Stimulated activated naive B cell treated with anti-CD40 and anti-IgM and Interleukin-4, amounts not matched to agents 10 μg/mL and 1 μg/mL and 100 μg/mL, for 72 hours (primary cell): ENCODE measurements at regions not wholly inside any gene's neighbourhood (a gene's known extent, or its start where the extent isn't known, plus 50 kb on each side); places are given as distances from the start of the nearest gene placed in this dataset.
A peak's percentile ranks its signal among the peaks of the same experiment; 100 is the strongest.
"Not testable (repeated sequence)": the region's sequence is repeated elsewhere in the genome, so short reads cannot be mapped to it uniquely, and the experiment has no call there.

Experiments used
- ATAC-seq, 2 donors: fragments of 150-1000 bp; cut with Tn5 transposase; replicated peaks; 2 replicates each; pipeline ENCODE4 v1.10.0; 2021; ENCODE audit warnings: moderate library complexity in 1 of 2
- DNase-seq: peaks from one replicate; pipeline ENCODE4 v3.0.0; 2021
- H3K27ac Mint-ChIP-seq: one replicate; pipeline ENCODE4 v1.8.0; 2022; ENCODE audit warnings: mild to moderate bottlenecking, mixed read lengths
- H3K27me3 Mint-ChIP-seq, 2 donors: one replicate each; pipeline ENCODE4 v1.8.0; 2022; ENCODE audit warnings: mixed read lengths in 2 of 2
- H3K36me3 Mint-ChIP-seq, 2 donors: one replicate each; pipeline ENCODE4 v1.8.0; 2022; ENCODE audit warnings: mixed read lengths in 2 of 2, mild to moderate bottlenecking in 1 of 2
- H3K4me1 Mint-ChIP-seq, 2 donors: one replicate each; pipeline ENCODE4 v1.8.0; 2022; ENCODE audit warnings: mixed read lengths in 2 of 2, mild to moderate bottlenecking in 1 of 2
- H3K4me3 Mint-ChIP-seq, 2 donors: one replicate each; pipeline ENCODE4 v1.8.0; 2022; ENCODE audit warnings: mild to moderate bottlenecking in 2 of 2, mixed read lengths in 2 of 2, moderate library complexity in 1 of 2
- H3K9me3 Mint-ChIP-seq, 2 donors: one replicate each; pipeline ENCODE4 v1.8.0; 2022; ENCODE audit warnings: mixed read lengths in 2 of 2, mild to moderate bottlenecking in 1 of 2

DNA sequence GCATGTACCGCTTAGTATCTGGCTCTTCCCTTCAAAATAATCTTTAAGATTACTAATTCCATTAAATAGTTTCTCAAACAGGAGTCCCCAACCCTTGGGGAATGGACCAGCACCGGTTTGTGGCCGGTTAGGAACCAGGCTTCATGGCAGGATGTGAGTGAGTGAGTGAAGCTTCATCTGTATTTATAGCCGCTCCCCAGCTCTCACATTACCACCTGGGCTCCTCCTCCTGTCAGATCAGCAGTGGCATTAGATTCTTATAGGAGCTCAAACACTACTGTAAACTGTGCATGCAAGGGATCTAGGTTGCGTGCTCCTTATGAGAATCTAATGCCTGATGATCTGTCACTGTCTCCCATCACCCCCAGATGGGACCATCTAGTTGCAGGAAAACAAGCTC, 332.6 kb upstream of the ZNF608 start:
- H3K27ac Mint-ChIP-seq, H3K27me3 Mint-ChIP-seq, DNase-seq, H3K36me3 Mint-ChIP-seq, H3K9me3 Mint-ChIP-seq, H3K4me1 Mint-ChIP-seq, H3K4me3 Mint-ChIP-seq, ATAC-seq: not testable (repeated sequence)

DNA sequence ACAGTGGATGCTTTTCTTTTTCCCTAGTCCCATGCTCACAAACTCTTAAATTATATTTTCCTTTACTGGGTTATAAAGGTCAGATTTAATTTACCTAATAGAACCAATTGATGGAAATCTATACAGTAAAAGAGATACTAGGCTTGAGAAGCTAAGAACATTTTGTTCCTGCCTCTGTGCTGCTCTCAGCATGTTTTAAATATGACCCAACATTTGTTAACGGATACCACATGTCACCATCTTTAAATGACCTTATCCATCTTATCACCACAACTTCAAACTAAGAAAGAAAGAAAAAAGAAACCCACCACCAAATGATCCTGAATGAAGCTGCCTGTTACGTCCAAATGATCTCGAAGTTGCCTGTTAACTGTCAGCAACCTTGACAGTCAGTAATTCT, 334.7 kb upstream of the ZNF608 start:
- no peak overlapping the region for H3K4me3 Mint-ChIP-seq
- H3K36me3 Mint-ChIP-seq = no peaks in the 10 kb centered on the region
- no peaks in the 10 kb centered on the region for H3K4me1 Mint-ChIP-seq
- no peak for ATAC-seq
- no peaks in the 10 kb centered on the region for H3K27me3 Mint-ChIP-seq
- no peaks in the 10 kb centered on the region for H3K9me3 Mint-ChIP-seq
- DNase-seq = no peak
- H3K27ac Mint-ChIP-seq = no peak overlapping the region

DNA sequence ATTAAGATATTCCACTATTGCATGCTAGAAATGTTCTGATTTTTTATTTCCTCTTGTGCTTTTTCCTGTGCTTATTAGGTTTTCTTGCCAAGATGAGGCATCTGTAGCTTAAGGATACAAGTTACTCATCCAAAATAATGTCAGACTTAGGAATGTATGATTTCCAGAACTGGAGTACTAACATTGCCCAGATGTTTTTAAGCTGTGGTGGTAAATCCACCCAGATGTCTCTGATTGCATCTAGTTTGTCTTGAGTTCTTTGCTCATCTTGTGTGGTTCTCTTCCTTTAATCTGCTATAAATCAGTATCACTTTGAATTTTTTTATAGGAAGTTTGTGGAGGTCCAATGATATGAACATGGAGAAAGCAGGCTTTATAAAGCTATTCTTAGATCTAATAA, 337.5 kb upstream of the ZNF608 start:
- ATAC-seq = no peak
- H3K27ac Mint-ChIP-seq = no peak overlapping the region

DNA sequence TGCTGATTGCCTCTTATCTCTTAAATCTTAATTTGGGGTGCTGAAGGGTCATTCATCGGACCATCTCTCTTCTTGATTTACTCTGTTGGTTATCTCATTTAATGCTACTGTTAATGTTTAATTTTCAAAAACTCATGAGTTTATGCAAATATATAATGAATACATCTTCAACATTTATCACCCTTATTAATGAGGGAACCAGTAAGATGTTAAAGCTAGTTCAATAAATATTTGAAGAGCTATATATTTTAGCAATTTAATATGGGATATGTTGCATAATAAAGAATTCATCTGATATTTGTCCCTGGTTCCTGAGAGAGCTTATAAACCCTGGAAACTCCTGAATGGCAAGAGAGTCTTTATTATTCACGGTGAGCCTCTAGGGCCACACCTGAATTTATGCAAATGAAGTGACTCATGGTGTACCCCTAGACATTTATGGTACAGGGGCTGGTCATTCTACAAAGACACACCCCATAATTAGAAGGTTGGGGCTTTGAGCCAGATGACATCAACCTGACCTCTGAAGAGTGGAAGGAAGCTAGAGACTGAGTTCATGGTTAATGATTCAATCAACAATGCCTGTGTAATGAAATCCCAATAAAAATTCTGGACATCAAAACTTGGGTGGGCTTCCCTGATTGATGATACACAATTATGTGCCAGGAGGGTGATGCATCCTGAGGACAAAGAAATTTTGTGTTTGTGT, 339.5 kb upstream of the ZNF608 start:
- H3K27me3 Mint-ChIP-seq = no peaks in the 10 kb centered on the region
- peaks cover 0 to 1% of the 10 kb centered on the region in 2 donors for H3K9me3 Mint-ChIP-seq
- ATAC-seq (no peak), DNase-seq (no peak)
- H3K4me1 Mint-ChIP-seq = no peaks in the 10 kb centered on the region
- no peak overlapping the region for H3K27ac Mint-ChIP-seq
- no peak overlapping the region for H3K4me3 Mint-ChIP-seq
- no peaks in the 10 kb centered on the region for H3K36me3 Mint-ChIP-seq

More for the DNA sequence above, 337.5 kb upstream of the ZNF608 start:
- Mint-ChIP-seq H3K4me3 (no peak overlapping the region), H3K36me3 (no peaks in the 10 kb centered on the region), H3K27me3 (no peaks in the 10 kb centered on the region), H3K9me3 (peaks cover 0 to 1% of the 10 kb centered on the region in 2 donors), H3K4me1 (no peaks in the 10 kb centered on the region)
- DNase-seq = no peak

DNA sequence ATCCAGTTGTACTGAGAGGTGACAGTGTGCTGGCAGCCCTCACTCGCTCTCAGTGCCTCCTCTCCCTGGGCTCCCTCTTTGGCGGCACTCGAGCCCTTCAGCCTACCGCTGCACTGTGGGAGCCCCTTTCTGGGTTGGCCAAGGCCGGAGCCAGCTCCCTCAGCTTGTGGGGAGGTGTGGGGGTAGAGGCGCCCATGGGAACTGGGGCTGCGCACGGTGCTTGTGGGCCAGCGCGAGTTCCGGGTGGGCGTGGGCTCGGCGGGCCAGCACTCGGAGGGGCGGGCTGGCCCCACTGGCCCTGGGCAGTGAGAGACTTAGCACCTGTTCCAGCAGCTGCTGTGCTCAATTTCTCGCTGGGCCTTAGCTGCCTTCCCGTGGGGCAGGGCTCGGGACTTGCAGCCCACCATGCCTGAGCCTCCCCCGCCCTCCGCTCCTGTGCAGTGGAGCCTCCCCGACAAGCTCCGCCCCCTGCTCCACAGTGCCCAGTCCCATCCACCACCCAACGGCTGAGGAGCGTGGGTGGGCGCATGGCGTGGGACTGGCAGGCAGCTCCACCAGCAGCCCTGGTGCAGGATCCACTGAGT, 342.2 kb upstream of the ZNF608 start:
- ATAC-seq = no peak
- Mint-ChIP-seq H3K9me3 (peaks cover 0 to 7% of the 10 kb centered on the region in 2 donors), H3K27ac (no peak overlapping the region), H3K4me3 (no peak overlapping the region), H3K27me3 (peaks cover 0 to 5% of the 10 kb centered on the region in 2 donors), H3K4me1 (no peaks in the 10 kb centered on the region), H3K36me3 (peaks cover 0 to 5% of the 10 kb centered on the region in 2 donors)
- no peak for DNase-seq

DNA sequence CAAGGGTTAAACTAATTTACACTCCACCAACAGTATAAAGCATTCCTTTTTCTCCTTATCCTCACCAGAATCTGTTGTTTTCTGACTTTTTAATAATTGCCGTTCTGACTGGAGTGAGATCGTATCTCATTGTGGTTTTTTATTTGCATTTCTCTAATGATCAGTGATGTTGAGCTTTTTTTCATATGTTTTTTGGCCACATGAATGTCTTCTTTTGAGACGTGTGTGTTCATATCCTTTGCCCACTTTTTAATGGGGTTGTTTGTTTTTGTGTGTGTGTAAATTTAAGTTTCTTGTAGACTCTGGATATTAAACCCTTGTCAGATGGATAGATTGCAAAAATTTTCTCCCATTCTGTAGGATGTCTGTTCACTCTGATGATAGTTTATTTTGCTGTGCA, 345.7 kb upstream of the ZNF608 start:
- peaks cover 5 to 11% of the 10 kb centered on the region in 2 donors for H3K9me3 Mint-ChIP-seq
- not testable (repeated sequence) for H3K4me3 Mint-ChIP-seq, H3K4me1 Mint-ChIP-seq, H3K36me3 Mint-ChIP-seq, H3K27ac Mint-ChIP-seq, DNase-seq, ATAC-seq, H3K27me3 Mint-ChIP-seq

DNA sequence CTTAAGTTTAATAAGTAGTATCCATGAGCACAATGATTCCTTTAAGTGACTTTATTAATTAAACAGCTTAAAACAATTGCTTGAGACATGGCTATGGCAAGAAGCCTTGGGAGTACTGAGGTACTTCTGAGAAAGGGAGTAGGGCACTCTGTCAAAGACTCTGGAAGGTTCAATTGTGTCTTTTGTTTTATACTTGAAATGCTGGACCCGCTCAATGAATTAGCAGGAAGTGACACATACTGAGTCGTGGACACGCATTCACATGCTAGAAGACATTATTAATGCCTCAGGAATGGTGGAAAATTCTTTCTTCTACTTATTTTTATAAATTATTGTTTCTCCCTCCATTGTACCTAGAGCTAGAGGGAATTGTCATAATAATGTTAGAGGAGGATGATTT, 347.3 kb upstream of the ZNF608 start:
- DNase-seq (no peak), ATAC-seq (no peak)
- peaks cover 5 to 10% of the 10 kb centered on the region in 2 donors for H3K9me3 Mint-ChIP-seq
- H3K4me3 Mint-ChIP-seq = no peak overlapping the region
- H3K27ac Mint-ChIP-seq = no peak overlapping the region
- peaks cover 0 to 5% of the 10 kb centered on the region in 2 donors for H3K36me3 Mint-ChIP-seq
- H3K27me3 Mint-ChIP-seq = peaks cover 0 to 5% of the 10 kb centered on the region in 2 donors
- no peaks in the 10 kb centered on the region for H3K4me1 Mint-ChIP-seq

DNA sequence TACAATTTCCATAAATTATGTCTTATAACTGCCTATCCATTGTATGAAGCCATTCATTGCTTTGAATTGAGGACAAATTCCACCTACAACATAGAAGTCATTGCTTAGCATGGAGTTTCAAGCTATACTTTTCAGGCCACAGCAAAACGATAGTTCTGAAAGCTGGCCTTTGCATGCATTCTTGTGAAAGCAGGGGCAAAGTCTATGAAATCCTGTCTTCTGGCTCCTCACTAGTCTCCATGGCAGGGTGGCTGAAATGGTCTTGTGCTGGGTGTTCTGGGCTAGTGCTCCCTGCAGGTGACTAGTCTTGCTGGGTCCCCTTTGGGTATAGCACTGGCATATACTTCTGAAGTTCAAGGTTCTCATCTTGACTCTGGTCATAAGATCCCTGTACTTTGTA, 353.9 kb upstream of the ZNF608 start:
- ATAC-seq = no peak
- peaks cover 4 to 5% of the 10 kb centered on the region in 2 donors for H3K9me3 Mint-ChIP-seq
- no peak overlapping the region for H3K4me3 Mint-ChIP-seq
- no peak overlapping the region for H3K27ac Mint-ChIP-seq
- no peaks in the 10 kb centered on the region for H3K36me3 Mint-ChIP-seq
- DNase-seq = no peak
- H3K27me3 Mint-ChIP-seq = no peaks in the 10 kb centered on the region
- no peaks in the 10 kb centered on the region for H3K4me1 Mint-ChIP-seq

DNA sequence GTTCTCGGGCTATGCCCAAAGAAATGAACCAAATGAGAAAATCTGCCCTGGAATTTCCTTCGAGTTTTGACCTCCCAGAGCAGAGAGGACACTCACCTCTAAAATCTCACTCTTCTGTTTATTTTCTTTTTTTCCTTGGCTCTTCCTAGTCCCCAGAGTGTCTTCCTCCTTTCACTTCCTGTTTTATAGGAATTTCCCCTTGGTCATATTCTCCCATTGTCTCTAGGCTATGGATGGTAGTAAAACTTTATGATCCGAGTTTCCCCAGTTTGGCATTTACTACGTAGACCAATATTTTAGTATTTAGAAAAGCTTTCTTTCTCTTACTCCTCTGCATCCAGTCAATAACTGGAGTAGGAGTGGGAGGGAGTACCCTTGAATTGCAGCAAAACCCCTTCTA, 354.5 kb upstream of the ZNF608 start:
- ATAC-seq = no peak
- Mint-ChIP-seq H3K27ac (no peak overlapping the region), H3K27me3 (no peaks in the 10 kb centered on the region), H3K36me3 (no peaks in the 10 kb centered on the region), H3K4me3 (no peak overlapping the region), H3K9me3 (peaks cover 4 to 5% of the 10 kb centered on the region in 2 donors), H3K4me1 (no peaks in the 10 kb centered on the region)
- DNase-seq = no peak

DNA sequence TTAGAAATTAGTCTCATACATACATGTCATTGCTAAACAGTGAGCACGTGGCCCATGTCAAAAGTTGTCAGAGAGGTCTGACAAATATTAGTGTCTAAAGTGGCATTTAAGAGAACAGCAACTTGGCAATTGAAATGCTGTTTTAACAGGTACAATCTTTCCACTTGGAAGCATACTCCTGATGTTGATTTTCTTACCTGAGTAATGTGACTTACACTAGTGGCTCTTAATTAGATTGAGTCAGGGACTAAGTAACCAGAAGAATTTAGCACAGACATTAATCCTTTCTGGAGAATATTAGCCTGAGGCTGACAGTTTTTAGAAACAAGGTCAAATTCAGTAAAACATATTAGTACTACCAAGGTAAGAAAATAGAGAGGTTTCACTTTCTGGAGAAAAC, 357.0 kb upstream of the ZNF608 start:
- H3K4me3 Mint-ChIP-seq = no peak overlapping the region
- no peak for ATAC-seq
- no peaks in the 10 kb centered on the region for H3K9me3 Mint-ChIP-seq
- H3K27me3 Mint-ChIP-seq = no peaks in the 10 kb centered on the region
- no peaks in the 10 kb centered on the region for H3K36me3 Mint-ChIP-seq
- no peak overlapping the region for H3K27ac Mint-ChIP-seq
- no peak for DNase-seq
- no peaks in the 10 kb centered on the region for H3K4me1 Mint-ChIP-seq

DNA sequence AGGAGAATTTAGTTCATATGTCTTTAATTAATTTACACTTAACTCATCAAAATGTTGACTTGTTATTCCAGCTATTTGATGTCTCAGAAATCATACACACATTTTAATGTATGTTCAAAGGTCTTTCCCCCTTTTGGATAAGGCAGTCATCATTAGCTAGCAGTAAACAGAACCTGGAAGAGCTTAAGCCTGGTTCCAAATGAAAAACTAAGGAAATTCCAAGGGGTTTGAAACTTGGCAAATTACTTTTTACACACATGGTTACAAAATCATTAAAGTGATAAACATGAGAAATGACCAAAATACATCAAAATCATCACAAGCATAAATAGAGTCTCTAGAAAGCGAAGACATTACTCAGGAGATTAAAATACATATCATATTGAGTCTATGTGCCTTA, 359.8 kb upstream of the ZNF608 start:
- Mint-ChIP-seq H3K27me3 (no peaks in the 10 kb centered on the region), H3K27ac (peak overlapping the region; percentile 31), H3K4me1 (no peaks in the 10 kb centered on the region), H3K36me3 (peaks cover 0 to 1% of the 10 kb centered on the region in 2 donors), H3K4me3 (no peak overlapping the region), H3K9me3 (peaks cover 3% of the 10 kb centered on the region in 2 donors)
- no peak for DNase-seq
- ATAC-seq = no peak

DNA sequence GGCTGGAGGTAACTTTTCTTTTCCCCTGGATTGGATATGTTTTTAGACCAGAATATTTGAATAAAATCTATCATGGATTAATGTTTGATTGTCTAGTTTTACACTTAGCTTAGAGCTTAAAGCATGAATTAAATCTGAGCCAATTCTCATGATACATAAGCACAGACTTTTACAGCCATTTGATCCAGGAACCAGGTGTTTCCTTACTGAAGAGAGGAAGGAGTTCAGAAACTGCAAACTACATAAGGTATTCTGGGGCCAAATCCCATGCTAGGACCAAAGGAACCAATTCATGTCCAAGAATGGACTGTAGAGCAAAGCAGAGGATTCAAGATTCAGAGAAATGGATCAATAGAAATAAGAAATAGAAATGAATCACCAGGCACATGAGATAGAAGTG, 360.4 kb upstream of the ZNF608 start:
- no peak overlapping the region for H3K4me3 Mint-ChIP-seq
- H3K9me3 Mint-ChIP-seq = peaks cover 5 to 8% of the 10 kb centered on the region in 2 donors
- DNase-seq = no peak
- ATAC-seq = no peak
- peaks cover 0 to 1% of the 10 kb centered on the region in 2 donors for H3K36me3 Mint-ChIP-seq
- H3K27ac Mint-ChIP-seq = no peak overlapping the region
- peaks cover 0 to 3% of the 10 kb centered on the region in 2 donors for H3K4me1 Mint-ChIP-seq
- peaks cover 0 to 4% of the 10 kb centered on the region in 2 donors for H3K27me3 Mint-ChIP-seq

DNA sequence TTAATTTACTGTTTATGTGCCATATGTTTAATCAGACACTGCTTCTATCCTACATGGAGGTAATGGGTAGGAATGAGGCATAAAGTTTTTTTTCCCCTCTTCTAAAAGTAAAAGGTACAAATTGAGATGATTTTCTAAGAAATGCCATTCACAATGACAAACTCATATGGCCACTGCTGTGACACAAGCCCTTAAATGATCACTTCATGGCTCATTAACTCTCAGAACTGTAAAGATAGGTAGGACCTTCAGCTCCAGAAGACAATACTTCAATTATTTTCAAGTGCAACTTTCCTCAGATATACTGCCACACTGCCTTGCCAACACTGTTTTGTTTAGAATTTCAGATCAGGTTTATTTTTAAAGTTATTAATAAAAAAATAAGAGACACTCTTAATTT, 362.9 kb upstream of the ZNF608 start:
- ATAC-seq = no peak
- peaks cover 0 to 4% of the 10 kb centered on the region in 2 donors for H3K27me3 Mint-ChIP-seq
- H3K27ac Mint-ChIP-seq = no peak overlapping the region
- H3K36me3 Mint-ChIP-seq = peaks cover 0 to 1% of the 10 kb centered on the region in 2 donors
- DNase-seq = no peak
- peaks cover 3 to 7% of the 10 kb centered on the region in 2 donors for H3K4me1 Mint-ChIP-seq
- H3K4me3 Mint-ChIP-seq = no peak overlapping the region
- H3K9me3 Mint-ChIP-seq = peaks cover 5 to 8% of the 10 kb centered on the region in 2 donors

DNA sequence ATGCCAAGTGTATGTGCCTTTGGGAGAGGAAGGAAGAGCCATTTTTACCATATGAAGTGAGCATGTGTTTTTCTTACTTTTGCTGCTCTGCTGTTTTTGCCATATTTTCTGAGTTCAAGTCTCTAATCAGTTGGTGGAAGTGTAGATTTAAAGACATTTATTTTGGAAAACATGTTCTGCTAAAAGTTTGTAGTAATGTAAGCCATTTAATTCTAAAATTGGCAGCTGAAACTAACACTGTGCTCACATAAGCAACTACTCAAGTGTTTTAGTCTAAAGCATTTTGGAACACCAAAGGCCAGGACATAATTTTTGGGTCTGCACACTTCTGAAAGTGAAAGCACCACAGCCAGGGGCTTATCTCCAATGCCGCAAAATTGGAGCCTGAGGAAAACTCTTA, 363.4 kb upstream of the ZNF608 start:
- peaks cover 3 to 7% of the 10 kb centered on the region in 2 donors for H3K4me1 Mint-ChIP-seq
- no peak overlapping the region for H3K27ac Mint-ChIP-seq
- no peak for ATAC-seq
- H3K4me3 Mint-ChIP-seq = no peak overlapping the region
- H3K27me3 Mint-ChIP-seq = peaks cover 0 to 4% of the 10 kb centered on the region in 2 donors
- peaks cover 0 to 1% of the 10 kb centered on the region in 2 donors for H3K36me3 Mint-ChIP-seq
- peaks cover 5 to 8% of the 10 kb centered on the region in 2 donors for H3K9me3 Mint-ChIP-seq
- no peak for DNase-seq

DNA sequence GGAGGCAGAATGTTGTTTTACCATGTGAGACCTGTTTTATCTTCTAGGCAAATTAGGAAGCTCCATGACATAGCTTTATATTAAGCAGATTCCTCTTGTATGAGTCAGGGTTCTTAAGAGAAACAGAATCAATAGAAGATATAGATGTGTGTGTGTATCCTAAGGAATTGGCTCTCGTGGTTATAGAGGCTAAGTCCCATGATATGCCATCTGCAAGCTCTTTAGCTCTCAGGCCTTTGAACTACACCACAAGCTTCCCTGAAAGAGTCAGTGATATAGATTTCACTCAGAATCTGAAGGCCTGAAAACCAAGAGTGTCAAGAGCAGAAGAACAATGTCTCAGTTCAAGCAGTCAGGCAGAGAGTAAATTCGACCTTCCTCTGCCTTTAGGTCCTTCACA, 365.8 kb upstream of the ZNF608 start:
- no peak for DNase-seq
- Mint-ChIP-seq H3K4me3 (no peak overlapping the region), H3K27me3 (peaks cover under 1 to 8% of the 10 kb centered on the region in 2 donors), H3K27ac (no peak overlapping the region), H3K4me1 (peaks cover 3 to 7% of the 10 kb centered on the region in 2 donors), H3K9me3 (peaks cover 5 to 8% of the 10 kb centered on the region in 2 donors), H3K36me3 (peaks cover 0 to 1% of the 10 kb centered on the region in 2 donors)
- ATAC-seq = no peak
